NCI-H2107 (cell line): ENCODE measurements at regions not wholly inside any gene's neighbourhood (a gene's known extent, or its start where the extent isn't known, plus 50 kb on each side); places are given as distances from the start of the nearest gene placed in this dataset.
"Not testable (repeated sequence)": the region's sequence is repeated elsewhere in the genome, so short reads cannot be mapped to it uniquely, and the experiment has no call there.

ENCODE experiments used
- DNase-seq: peaks from one replicate; lab custom pipeline; 2025; lab: John Stamatoyannopoulos, UW

DNA sequence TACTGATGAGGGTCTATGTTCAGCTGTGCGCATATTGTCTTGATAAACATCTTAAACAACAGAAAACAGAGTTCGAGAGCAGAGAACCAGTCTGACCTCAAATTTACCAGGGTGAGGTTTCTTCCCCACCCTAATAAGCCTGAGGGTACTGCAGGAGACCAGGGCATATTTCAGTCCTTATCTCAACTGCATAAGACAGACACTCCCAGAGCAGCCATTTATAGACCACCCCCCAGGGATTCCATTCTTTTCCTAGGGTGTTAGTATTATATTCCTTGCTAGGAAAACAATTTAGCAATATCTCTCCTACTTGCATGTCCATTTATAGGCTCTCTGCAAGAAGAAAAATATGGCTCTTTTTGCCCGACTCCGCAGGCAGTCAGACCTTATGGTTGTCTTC lies 89.5 kb upstream of the POMZP3 start:
- DNase-seq, result not testable (repeated sequence)

DNA sequence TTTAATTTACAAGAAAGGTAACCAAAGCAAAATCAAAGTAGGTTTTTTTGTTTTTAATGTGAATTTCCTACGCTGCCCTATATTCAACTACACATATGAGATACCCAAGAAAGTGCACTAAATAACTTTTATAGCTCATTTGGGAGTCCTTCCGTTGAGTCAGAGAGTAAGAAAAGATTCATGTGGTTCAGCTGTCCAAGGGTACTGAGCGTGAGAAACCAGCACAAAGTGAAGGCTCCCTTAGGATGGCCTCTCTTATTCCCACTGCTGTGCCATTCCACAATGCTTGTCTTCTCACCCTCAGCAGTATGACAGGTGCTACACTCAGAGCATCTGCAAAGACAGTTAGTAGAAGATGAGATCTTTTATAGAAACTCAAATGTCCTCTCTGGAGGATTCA lies 85.8 kb upstream of the POMZP3 start:
- DNase-seq, result not testable (repeated sequence)

GRCh38 chr7:76711648-76712047 lies 84.6 kb upstream of the POMZP3 start:
- peak; percentile 4 for DNase-seq

DNA sequence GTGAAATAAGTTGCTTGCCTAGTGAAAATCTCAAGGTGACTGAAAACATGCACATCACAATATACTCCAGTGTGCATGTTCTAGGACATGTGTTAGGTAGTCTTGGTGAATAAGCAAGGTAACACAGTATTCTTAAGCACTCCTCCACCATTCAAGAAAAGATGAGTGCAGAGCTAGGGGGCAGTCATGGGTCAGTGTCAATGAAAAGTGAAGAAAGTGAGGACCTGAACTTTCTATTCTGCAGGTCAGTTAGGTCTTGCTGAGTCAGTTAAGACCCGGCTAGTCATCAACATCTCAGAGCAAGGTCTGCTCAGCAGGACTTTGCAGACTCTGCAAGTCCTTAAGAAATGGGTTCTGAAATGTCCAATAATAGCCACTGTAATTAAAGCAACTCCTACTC lies 82.6 kb upstream of the POMZP3 start:
- DNase-seq, result not testable (repeated sequence)

- DNase-seq, result not testable (repeated sequence)
Measured at GRCh38 chr7:76708446-76708845, 81.4 kb upstream of the POMZP3 start.

DNA sequence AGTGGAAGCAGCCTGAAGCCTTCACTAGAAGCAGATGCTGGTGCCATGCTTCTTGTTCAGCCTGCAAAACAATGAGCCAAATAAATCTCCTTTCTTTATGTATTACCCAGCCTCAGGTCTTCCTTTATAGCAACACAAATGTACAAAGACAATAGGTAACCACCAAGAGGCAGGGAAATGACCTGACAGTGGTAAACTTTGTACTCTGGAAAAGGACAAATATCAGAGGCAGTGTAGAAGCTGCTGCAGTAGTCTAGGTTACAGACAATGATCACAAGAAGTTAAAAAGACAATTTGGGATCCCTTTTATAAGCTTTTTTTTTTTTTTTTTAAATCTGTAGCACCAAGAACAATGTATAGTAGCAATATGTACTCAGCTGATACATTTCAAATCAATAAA lies 76.7 kb upstream of the POMZP3 start:
- not testable (repeated sequence) for DNase-seq

DNA sequence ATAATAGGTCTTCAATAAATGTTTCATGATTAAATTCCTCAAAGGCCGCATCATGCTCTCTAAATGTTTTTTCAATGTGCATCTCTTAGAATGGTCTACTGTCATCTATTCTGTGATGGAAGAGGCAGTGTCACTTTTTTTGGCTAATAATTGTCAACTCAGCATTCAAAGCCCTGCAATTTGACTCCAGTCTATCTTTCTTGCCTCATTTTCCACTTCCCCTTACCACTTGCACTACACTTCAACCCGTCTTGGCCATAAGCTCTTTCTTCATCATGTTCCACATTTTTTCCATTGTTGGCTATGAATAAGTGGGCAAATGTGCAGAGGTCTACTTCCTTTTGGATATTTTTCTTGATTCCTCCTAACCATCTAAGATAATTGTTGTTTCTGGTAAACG lies 59.2 kb upstream of the POMZP3 start:
- not testable (repeated sequence) for DNase-seq

DNA sequence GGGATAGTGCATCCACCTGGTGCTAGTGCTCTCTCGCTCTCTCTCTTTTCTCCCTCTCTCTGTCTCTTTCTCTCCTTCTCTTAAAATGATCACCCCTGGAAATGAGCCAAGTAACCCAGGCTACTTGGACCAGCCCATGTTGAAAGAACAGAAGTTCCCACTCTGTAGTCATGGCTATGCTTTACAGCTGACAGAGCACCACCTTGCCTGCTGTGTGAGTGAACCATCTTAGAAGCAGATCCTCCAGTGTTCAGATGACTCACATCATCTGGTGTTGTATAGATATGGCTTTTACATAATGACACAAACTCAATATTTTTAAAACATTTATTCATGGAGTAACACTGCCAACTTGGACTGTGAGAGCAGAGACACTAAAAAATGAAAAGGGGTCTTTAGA lies 57.7 kb upstream of the POMZP3 start:
- DNase-seq, result not testable (repeated sequence)

- not testable (repeated sequence) for DNase-seq
Measured at GRCh38 chr7:76683631-76684030, 56.6 kb upstream of the POMZP3 start.

DNA sequence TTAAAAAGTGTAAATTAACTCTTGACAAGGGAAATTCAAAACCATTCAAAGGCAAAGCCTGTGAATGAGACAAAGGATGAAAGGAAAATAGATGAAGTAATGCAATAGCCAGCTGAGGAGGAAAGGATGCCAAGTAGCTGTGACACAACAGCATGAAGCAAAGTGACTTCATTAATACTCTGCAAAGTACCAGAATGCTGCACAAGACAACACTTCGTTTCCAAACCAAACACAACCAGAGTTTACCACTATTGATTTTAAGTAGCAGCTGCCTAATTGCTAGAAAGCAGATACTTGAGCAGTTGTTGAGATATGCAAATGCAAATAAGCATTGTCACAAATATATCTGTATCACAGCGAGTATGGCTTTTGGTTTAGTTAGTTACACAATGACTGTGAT lies 54.7 kb upstream of the POMZP3 start:
- DNase-seq, result peak; percentile 54

DNA sequence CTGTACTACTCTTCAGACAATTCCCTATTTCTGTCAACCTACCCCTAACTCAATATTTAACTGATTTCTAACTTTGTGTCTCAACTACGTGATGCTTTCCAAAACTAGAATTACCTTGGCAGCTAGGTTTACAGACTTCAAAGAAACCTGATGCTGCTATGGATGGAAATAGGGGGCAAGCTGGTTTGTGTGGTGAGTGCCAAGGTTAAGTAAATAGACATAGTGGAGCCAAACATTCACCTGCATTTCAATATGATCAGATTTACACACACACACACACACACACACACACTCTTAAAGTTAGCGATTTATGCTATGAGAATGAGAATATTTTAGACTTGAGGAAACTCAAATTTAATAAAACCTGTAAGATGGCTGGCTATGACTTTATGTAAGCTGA lies 52.1 kb upstream of the POMZP3 start:
- DNase-seq, result not testable (repeated sequence)

DNA sequence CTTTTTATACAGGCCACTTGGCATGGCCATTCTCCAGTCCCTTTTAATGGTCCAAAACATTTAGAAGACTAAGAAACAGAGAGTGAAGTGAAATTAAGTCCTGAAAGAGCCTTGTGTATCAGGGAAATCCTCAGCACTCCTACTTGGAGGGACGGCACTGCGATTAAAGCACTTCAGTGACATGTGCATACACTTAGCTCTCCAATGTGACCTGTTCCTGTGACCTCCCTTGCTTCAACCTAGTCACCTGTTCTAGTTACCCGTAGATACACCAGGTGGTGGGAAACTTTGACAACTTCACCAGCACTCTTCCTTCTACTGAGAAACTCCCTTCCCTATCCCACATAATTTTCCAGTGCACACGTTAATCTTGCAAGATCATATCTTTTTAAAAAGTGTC lies 51.4 kb upstream of the POMZP3 start:
- DNase-seq, result not testable (repeated sequence)

GRCh38 chr7:76676890-76677289 lies 49.8 kb upstream of the POMZP3 start:
- DNase-seq, result not testable (repeated sequence)
